HG03460 (cell line): ENCODE measurements at regions not wholly inside any gene's neighbourhood (a gene's known extent, or its start where the extent isn't known, plus 50 kb on each side); places are given as distances from the start of the nearest gene placed in this dataset.
"Not testable (repeated sequence)": the region's sequence is repeated elsewhere in the genome, so short reads cannot be mapped to it uniquely, and the experiment has no call there.

Experiments
- ATAC-seq: cut with Tn5 transposase; IDR thresholded peaks from one replicate; pipeline ENCODE4 v1.9.1; 2021; ENCODE audit not compliant: unreplicated experiment

- ATAC-seq = no peak
Measured at GRCh38 chr7:55261386-55261770, 103.8 kb upstream of the LANCL2 start.

- ATAC-seq = not testable (repeated sequence)
Measured at GRCh38 chr7:55265328-55265727, 99.8 kb upstream of the LANCL2 start.

GRCh38 chr7:55265836-55266642, 99.1 kb upstream of the LANCL2 start:
- ATAC-seq = no peak

- no peak for ATAC-seq
Measured at GRCh38 chr7:55271069-55271626, 94.0 kb upstream of the LANCL2 start.

GRCh38 chr7:55271661-55272060, 93.5 kb upstream of the LANCL2 start:
- ATAC-seq = no peak

- ATAC-seq = no peak
Measured at GRCh38 chr7:55272328-55272727, 92.8 kb upstream of the LANCL2 start.

- no peak for ATAC-seq
Measured at GRCh38 chr7:55273186-55273980, 91.8 kb upstream of the LANCL2 start.

GRCh38 chr7:55274156-55274555, 91.0 kb upstream of the LANCL2 start:
- ATAC-seq = no peak

GRCh38 chr7:55275291-55276200, 89.6 kb upstream of the LANCL2 start:
- ATAC-seq = no peak

- no peak for ATAC-seq
Measured at GRCh38 chr7:55276572-55277295, 88.4 kb upstream of the LANCL2 start.

- no peak for ATAC-seq
Measured at GRCh38 chr7:55277916-55278315, 87.2 kb upstream of the LANCL2 start.

- no peak for ATAC-seq
Measured at GRCh38 chr7:55278321-55278720, 86.8 kb upstream of the LANCL2 start.

GRCh38 chr7:55279080-55279845, 85.9 kb upstream of the LANCL2 start:
- ATAC-seq = no peak

GRCh38 chr7:55280031-55280454, 85.1 kb upstream of the LANCL2 start:
- peak; percentile 94 for ATAC-seq

GRCh38 chr7:55285665-55286064, 79.5 kb upstream of the LANCL2 start:
- no peak for ATAC-seq

GRCh38 chr7:55286666-55287065, 78.5 kb upstream of the LANCL2 start:
- ATAC-seq = no peak

GRCh38 chr7:55288070-55288824, 76.9 kb upstream of the LANCL2 start:
- ATAC-seq = no peak

GRCh38 chr7:55296070-55296469, 69.1 kb upstream of the LANCL2 start:
- no peak for ATAC-seq
